Upper lobe of left lung (tissue), 4 donors: ENCODE measurements at regions not wholly inside any gene's neighbourhood (a gene's known extent, or its start where the extent isn't known, plus 50 kb on each side); places are given as distances from the start of the nearest gene placed in this dataset.

Experiments
- EP300 ChIP-seq, 4 donors: sonication (generic); formaldehyde crosslinking; IDR thresholded peaks; one replicate each; pipeline ENCODE4 v1.5.1; 2017; ENCODE audit warnings: antibody characterized with exemption in 4 of 4, control low read depth in 2 of 4
- POLR2A ChIP-seq, 4 donors: fragments of 450-650 bp; IDR thresholded peaks; one replicate each; pipeline ENCODE4 v1.5.1; 2016 to 2017; ENCODE audit warnings: antibody characterized with exemption in 4 of 4, mild to moderate bottlenecking in 2 of 4
- TF ChIP-seq, protein P1 (sequence below), 6 experiments: fragments of 450-650 bp in 4 of 6; fragments of 200-600 bp in 2 of 6; sonication (generic) in 2 of 6; IDR thresholded peaks; one replicate each; pipeline ENCODE4 v1.5.1; 2016 to 2019; ENCODE audit warnings: antibody characterized with exemption in 6 of 6

DNA sequence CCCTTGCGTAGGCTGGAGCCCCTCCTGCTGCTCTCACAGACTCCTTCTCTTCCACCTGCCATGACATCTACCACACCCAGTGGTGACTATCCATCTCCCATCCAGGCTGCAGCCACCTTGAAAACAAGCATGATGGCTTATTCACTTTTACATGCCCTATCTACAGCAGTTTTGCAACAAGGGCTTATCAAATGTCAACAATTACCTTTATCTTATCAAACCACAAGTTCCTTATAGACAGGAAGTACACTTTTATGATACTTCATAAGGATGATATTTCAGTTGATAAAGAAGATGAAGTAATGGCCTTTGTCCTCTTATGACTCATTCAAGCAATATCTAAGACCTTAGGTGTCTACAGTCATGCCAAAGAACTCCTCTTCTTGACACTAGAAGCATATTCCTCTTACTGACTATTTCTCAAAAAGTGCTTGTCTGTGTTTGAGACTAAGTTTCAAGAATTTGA, 125.3 kb upstream of the SPRED1 start:
- TF ChIP-seq POLR2A (IDR thresholded peaks at IDR 0.05) (no peak), EP300 (IDR thresholded peaks at IDR 0.05) (no peak)
- TF ChIP-seq, protein P1, sequence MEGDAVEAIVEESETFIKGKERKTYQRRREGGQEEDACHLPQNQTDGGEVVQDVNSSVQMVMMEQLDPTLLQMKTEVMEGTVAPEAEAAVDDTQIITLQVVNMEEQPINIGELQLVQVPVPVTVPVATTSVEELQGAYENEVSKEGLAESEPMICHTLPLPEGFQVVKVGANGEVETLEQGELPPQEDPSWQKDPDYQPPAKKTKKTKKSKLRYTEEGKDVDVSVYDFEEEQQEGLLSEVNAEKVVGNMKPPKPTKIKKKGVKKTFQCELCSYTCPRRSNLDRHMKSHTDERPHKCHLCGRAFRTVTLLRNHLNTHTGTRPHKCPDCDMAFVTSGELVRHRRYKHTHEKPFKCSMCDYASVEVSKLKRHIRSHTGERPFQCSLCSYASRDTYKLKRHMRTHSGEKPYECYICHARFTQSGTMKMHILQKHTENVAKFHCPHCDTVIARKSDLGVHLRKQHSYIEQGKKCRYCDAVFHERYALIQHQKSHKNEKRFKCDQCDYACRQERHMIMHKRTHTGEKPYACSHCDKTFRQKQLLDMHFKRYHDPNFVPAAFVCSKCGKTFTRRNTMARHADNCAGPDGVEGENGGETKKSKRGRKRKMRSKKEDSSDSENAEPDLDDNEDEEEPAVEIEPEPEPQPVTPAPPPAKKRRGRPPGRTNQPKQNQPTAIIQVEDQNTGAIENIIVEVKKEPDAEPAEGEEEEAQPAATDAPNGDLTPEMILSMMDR (IDR thresholded peaks at IDR 0.05): no peak
